NK-92 treated with Interleukin-12 subunit alpha and Interleukin-12 subunit beta, amount 100 ng/mL, for 24 hours (cell line): ENCODE measurements at regions not wholly inside any gene's neighbourhood (a gene's known extent, or its start where the extent isn't known, plus 50 kb on each side); places are given as distances from the start of the nearest gene placed in this dataset.
"Not testable (repeated sequence)": the region's sequence is repeated elsewhere in the genome, so short reads cannot be mapped to it uniquely, and the experiment has no call there.

ENCODE experiments used
- DNase-seq: peaks from one replicate; lab custom pipeline; 2025; lab: John Stamatoyannopoulos, UW

GRCh38 chr7:24434972-24435371 lies 138.3 kb upstream of the PALS2 start:
- DNase-seq, result no peak

GRCh38 chr7:24436131-24436920 lies 136.9 kb upstream of the PALS2 start:
- DNase-seq, result no peak

GRCh38 chr7:24438232-24438631 lies 135.0 kb upstream of the PALS2 start:
- DNase-seq, result no peak

- not testable (repeated sequence) for DNase-seq
Measured at GRCh38 chr7:24439104-24439503, 134.1 kb upstream of the PALS2 start.

- DNase-seq, result no peak
Measured at GRCh38 chr7:24440892-24441291, 132.4 kb upstream of the PALS2 start.

- DNase-seq, result no peak
Measured at GRCh38 chr7:24441314-24442027, 131.8 kb upstream of the PALS2 start.

- DNase-seq, result peak; percentile 6
Measured at GRCh38 chr7:24442170-24442777, 131.0 kb upstream of the PALS2 start.

GRCh38 chr7:24444666-24445440 lies 128.4 kb upstream of the PALS2 start:
- DNase-seq, result no peak

- no peak for DNase-seq
Measured at GRCh38 chr7:24448038-24448437, 125.2 kb upstream of the PALS2 start.

GRCh38 chr7:24449416-24449815 lies 123.8 kb upstream of the PALS2 start:
- not testable (repeated sequence) for DNase-seq

GRCh38 chr7:24455813-24456525 lies 117.3 kb upstream of the PALS2 start:
- no peak for DNase-seq

- DNase-seq, result no peak
Measured at GRCh38 chr7:24456526-24457218, 116.6 kb upstream of the PALS2 start.

- DNase-seq, result no peak
Measured at GRCh38 chr7:24457219-24457558, 116.1 kb upstream of the PALS2 start.

- DNase-seq, result no peak
Measured at GRCh38 chr7:24462117-24462516, 111.1 kb upstream of the PALS2 start.

- no peak for DNase-seq
Measured at GRCh38 chr7:24462984-24463383, 110.3 kb upstream of the PALS2 start.

- DNase-seq, result no peak
Measured at GRCh38 chr7:24463474-24463873, 109.8 kb upstream of the PALS2 start.

- no peak for DNase-seq
Measured at GRCh38 chr7:24464861-24465260, 108.4 kb upstream of the PALS2 start.

- no peak for DNase-seq
Measured at GRCh38 chr7:24466168-24466768, 107.0 kb upstream of the PALS2 start.

GRCh38 chr7:24469118-24469517 lies 104.1 kb upstream of the PALS2 start:
- no peak for DNase-seq

- DNase-seq, result no peak
Measured at GRCh38 chr7:24472093-24472492, 101.2 kb upstream of the PALS2 start.
